ENCODE measurements at regions not wholly inside any gene's neighbourhood (a gene's known extent, or its start where the extent isn't known, plus 50 kb on each side); places are given as distances from the start of the nearest gene placed in this dataset.

- DNase-seq = no peak
Measured at GRCh38 chr19:31956771-31957392, 388.5 kb upstream of the ZNF507 start.

GRCh38 chr19:31957711-31958110 is 387.7 kb upstream of the ZNF507 start:
- DNase-seq = no peak

- no peak for DNase-seq
Measured at GRCh38 chr19:31959527-31960018, 385.8 kb upstream of the ZNF507 start.

GRCh38 chr19:31960474-31960873 is 384.9 kb upstream of the ZNF507 start:
- no peak for DNase-seq

GRCh38 chr19:31961191-31961590 is 384.2 kb upstream of the ZNF507 start:
- DNase-seq = no peak

GRCh38 chr19:31961667-31962066 is 383.7 kb upstream of the ZNF507 start:
- no peak for DNase-seq

- DNase-seq = no peak
Measured at GRCh38 chr19:31962561-31962996, 382.8 kb upstream of the ZNF507 start.

GRCh38 chr19:31963746-31964145 is 381.7 kb upstream of the ZNF507 start:
- no peak for DNase-seq

GRCh38 chr19:31969016-31969415 is 376.4 kb upstream of the ZNF507 start:
- DNase-seq = no peak

- DNase-seq = no peak
Measured at GRCh38 chr19:31970027-31970461, 375.4 kb upstream of the ZNF507 start.

- DNase-seq = no peak
Measured at GRCh38 chr19:31974290-31974689, 371.1 kb upstream of the ZNF507 start.

GRCh38 chr19:31974941-31975340 is 370.5 kb upstream of the ZNF507 start:
- DNase-seq = no peak

GRCh38 chr19:31975461-31975860 is 369.9 kb upstream of the ZNF507 start:
- DNase-seq = no peak

GRCh38 chr19:31976775-31977536 is 368.5 kb upstream of the ZNF507 start:
- DNase-seq = no peak

- no peak for DNase-seq
Measured at GRCh38 chr19:31979362-31979761, 366.0 kb upstream of the ZNF507 start.

GRCh38 chr19:31979949-31980670 is 365.3 kb upstream of the ZNF507 start:
- DNase-seq = no peak

- no peak for DNase-seq
Measured at GRCh38 chr19:31980796-31981195, 364.6 kb upstream of the ZNF507 start.

GRCh38 chr19:31981545-31981944 is 363.9 kb upstream of the ZNF507 start:
- DNase-seq = no peak

GRCh38 chr19:31983647-31984046 is 361.8 kb upstream of the ZNF507 start:
- DNase-seq = no peak

GRCh38 chr19:31985001-31985605 is 360.3 kb upstream of the ZNF507 start:
- no peak for DNase-seq

- no peak for DNase-seq
Measured at GRCh38 chr19:31986951-31987350, 358.5 kb upstream of the ZNF507 start.

- DNase-seq = no peak
Measured at GRCh38 chr19:31988256-31988655, 357.2 kb upstream of the ZNF507 start.

GRCh38 chr19:31991984-31992655 is 353.3 kb upstream of the ZNF507 start:
- DNase-seq = no peak
